Parathyroid adenoma (tissue), 2 donors: ENCODE measurements at regions not wholly inside any gene's neighbourhood (a gene's known extent, or its start where the extent isn't known, plus 50 kb on each side); places are given as distances from the start of the nearest gene placed in this dataset.

Experiments used
- H2AFZ ChIP-seq: fragments of 300-600 bp; sonication (generic); one replicate; pipeline ENCODE4 v1.7.0; 2017; ENCODE audit warnings: antibody characterized with exemption, mild to moderate bottlenecking
- H3K27ac ChIP-seq: fragments of 300-600 bp; sonication (generic); one replicate; pipeline ENCODE4 v1.7.0; 2017
- H3K27me3 ChIP-seq: fragments of 300-600 bp; sonication (generic); one replicate; pipeline ENCODE4 v1.7.0; 2017; ENCODE audit warnings: low read length; ENCODE audit not compliant: control insufficient read depth, insufficient read depth
- H3K36me3 ChIP-seq: fragments of 300-600 bp; sonication (generic); one replicate; pipeline ENCODE4 v1.7.0; 2017; ENCODE audit warnings: low read length; ENCODE audit not compliant: control insufficient read depth, insufficient read depth
- H3K4me1 ChIP-seq: fragments of 300-600 bp; sonication (generic); one replicate; pipeline ENCODE4 v1.7.0; 2017; ENCODE audit warnings: control low read depth
- H3K4me2 ChIP-seq: fragments of 300-600 bp; sonication (generic); one replicate; pipeline ENCODE4 v1.7.0; 2017; ENCODE audit warnings: low read length
- H3K4me3 ChIP-seq: fragments of 300-600 bp; sonication (generic); one replicate; pipeline ENCODE4 v1.7.0; 2017; ENCODE audit warnings: low read depth, low read length
- H3K79me2 ChIP-seq: fragments of 300-600 bp; sonication (generic); one replicate; pipeline ENCODE4 v1.7.0; 2017; ENCODE audit warnings: control low read depth
- H3K9ac ChIP-seq: fragments of 300-600 bp; sonication (generic); one replicate; pipeline ENCODE4 v1.7.0; 2017; ENCODE audit warnings: mild to moderate bottlenecking
- H3K9me3 ChIP-seq: fragments of 300-600 bp; sonication (generic); one replicate; pipeline ENCODE4 v1.7.0; 2017; ENCODE audit warnings: low read length; ENCODE audit not compliant: control insufficient read depth
- TF ChIP-seq, protein P1 (sequence below): fragments of 300-600 bp; sonication (generic); IDR thresholded peaks from one replicate; pipeline ENCODE4 v1.7.0; 2017; ENCODE audit warnings: antibody characterized with exemption, mild to moderate bottlenecking
- donor health status: primary hyperparathyroidism.

DNA sequence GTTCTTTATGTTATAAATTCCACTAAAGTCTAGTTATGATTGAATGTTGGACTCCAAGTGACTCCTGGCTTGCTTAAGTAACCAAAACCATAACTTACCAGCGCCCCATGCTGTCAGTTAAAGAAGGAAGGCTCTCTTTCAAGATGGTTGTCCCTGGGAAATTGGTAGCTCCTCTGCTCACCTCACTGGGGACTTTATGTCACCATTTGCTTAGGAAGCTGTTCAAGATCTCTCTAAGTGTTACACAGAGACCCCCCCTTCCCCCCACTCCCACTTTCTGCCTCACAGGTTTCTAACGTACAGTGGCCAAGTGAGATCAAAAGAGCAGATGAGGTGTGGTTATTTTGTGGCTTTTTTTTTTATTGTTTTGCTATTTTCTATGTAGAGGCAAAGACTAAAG is 301.8 kb downstream of the AASDHPPT start:
- TF ChIP-seq, protein P1, sequence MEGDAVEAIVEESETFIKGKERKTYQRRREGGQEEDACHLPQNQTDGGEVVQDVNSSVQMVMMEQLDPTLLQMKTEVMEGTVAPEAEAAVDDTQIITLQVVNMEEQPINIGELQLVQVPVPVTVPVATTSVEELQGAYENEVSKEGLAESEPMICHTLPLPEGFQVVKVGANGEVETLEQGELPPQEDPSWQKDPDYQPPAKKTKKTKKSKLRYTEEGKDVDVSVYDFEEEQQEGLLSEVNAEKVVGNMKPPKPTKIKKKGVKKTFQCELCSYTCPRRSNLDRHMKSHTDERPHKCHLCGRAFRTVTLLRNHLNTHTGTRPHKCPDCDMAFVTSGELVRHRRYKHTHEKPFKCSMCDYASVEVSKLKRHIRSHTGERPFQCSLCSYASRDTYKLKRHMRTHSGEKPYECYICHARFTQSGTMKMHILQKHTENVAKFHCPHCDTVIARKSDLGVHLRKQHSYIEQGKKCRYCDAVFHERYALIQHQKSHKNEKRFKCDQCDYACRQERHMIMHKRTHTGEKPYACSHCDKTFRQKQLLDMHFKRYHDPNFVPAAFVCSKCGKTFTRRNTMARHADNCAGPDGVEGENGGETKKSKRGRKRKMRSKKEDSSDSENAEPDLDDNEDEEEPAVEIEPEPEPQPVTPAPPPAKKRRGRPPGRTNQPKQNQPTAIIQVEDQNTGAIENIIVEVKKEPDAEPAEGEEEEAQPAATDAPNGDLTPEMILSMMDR: no peak
- Histone ChIP-seq H2AFZ (no peak overlapping the region), H3K9ac (no peak overlapping the region), H3K9me3 (no peaks in the 10 kb centered on the region), H3K27ac (no peak overlapping the region), H3K27me3 (no peaks in the 10 kb centered on the region), H3K4me3 (no peak overlapping the region), H3K4me1 (no peaks in the 10 kb centered on the region), H3K36me3 (no peaks in the 10 kb centered on the region), H3K4me2 (no peak overlapping the region), H3K79me2 (no peaks in the 10 kb centered on the region)

DNA sequence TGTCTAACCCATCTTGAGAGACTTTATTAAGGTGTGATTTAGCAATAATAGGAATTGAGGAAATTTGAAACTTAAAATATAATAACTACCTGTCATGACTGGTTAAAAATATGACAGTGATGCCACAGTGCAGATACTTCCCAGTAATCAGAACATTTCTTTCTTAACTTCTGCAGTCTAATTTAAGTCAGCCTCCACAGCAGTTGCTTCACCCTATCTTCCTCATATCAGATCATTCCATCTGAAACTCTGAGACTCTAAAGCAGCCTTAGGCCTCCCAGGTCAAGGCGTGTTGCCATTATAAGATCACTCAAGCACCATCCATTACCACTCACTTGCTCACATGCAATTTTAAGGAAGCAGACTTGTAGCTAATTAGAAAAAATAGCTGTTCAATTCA is 302.2 kb downstream of the AASDHPPT start:
- Histone ChIP-seq H3K79me2 (no peaks in the 10 kb centered on the region), H2AFZ (no peak overlapping the region), H3K27me3 (no peaks in the 10 kb centered on the region), H3K4me3 (no peak overlapping the region), H3K9me3 (no peaks in the 10 kb centered on the region), H3K4me1 (no peaks in the 10 kb centered on the region), H3K9ac (no peak overlapping the region), H3K27ac (no peak overlapping the region), H3K4me2 (no peak overlapping the region), H3K36me3 (no peaks in the 10 kb centered on the region)
- TF ChIP-seq, protein P1: no peak

DNA sequence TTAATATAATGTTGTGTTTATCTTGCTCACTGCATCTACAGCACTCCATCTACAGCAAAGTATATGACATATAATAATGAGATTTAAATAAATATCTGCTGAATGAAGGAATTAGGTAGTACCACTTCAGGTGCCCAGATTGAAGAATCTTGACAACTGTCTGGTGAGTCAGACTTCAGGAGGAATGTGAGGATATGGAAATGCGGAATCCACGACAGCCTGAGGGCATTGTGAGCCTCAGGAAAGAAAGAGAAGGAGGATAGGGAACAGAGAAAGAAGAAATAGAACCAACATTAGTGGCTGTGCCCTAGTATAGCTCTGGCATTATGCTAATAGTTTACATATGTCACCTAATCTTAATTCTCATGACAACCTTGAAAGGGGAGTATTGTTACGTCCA is 304.4 kb downstream of the AASDHPPT start:
- no peaks in the 10 kb centered on the region for H3K4me1 ChIP-seq
- H3K36me3 ChIP-seq: no peaks in the 10 kb centered on the region
- no peak overlapping the region for H3K4me2 ChIP-seq
- H3K27ac ChIP-seq: no peak overlapping the region
- H3K9me3 ChIP-seq: no peaks in the 10 kb centered on the region
- H3K4me3 ChIP-seq: no peak overlapping the region
- TF ChIP-seq, protein P1: no peak
- H3K79me2 ChIP-seq: no peaks in the 10 kb centered on the region
- no peak overlapping the region for H3K9ac ChIP-seq
- H2AFZ ChIP-seq: no peak overlapping the region
- H3K27me3 ChIP-seq: no peaks in the 10 kb centered on the region

DNA sequence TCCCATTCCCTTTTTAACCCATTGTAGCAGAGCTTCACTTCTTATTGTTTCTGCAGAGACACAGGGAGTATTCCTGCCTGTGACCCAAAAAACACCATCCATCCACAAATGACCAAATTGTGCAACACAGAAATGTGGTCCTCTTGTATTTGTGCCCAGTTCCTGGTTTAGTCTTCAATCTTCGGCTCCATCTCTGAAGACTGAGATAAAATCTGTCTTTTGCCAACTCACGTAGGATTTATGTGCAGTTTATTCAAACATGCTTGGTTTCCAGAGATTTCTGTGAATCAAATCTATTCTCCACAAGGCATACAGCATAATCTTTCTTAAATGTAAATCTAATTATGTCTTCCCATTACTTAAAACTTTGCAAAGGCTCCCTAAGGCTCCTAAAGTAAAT is 307.0 kb downstream of the AASDHPPT start:
- H3K27me3 ChIP-seq: no peaks in the 10 kb centered on the region
- no peaks in the 10 kb centered on the region for H3K9me3 ChIP-seq
- H3K4me2 ChIP-seq: no peak overlapping the region
- no peak overlapping the region for H2AFZ ChIP-seq
- no peaks in the 10 kb centered on the region for H3K4me1 ChIP-seq
- no peak overlapping the region for H3K27ac ChIP-seq
- H3K79me2 ChIP-seq: no peaks in the 10 kb centered on the region
- no peak overlapping the region for H3K9ac ChIP-seq
- TF ChIP-seq, protein P1: no peak
- H3K36me3 ChIP-seq: no peaks in the 10 kb centered on the region
- H3K4me3 ChIP-seq: no peak overlapping the region

DNA sequence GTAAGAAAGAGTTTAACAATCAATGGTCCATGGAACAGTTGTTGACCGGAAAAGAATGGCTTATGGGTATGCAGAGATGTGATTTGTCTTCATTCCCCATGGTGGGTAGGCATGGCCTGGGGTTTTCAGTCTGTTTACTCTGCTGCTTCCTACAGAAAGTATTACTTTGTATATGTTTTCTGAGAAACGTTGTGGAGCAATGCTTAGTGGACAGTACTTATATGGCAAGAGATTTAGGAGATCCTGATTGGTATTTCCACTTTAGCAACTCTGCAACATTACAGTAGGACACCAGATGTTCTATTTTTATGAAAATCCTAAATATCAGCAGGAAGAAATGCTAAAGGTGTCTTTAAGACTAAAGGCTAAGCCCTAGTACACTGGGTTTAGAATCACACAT is 309.1 kb downstream of the AASDHPPT start:
- no peak overlapping the region for H2AFZ ChIP-seq
- H3K4me3 ChIP-seq: no peak overlapping the region
- no peak overlapping the region for H3K4me2 ChIP-seq
- no peaks in the 10 kb centered on the region for H3K79me2 ChIP-seq
- H3K27ac ChIP-seq: no peak overlapping the region
- no peaks in the 10 kb centered on the region for H3K4me1 ChIP-seq
- H3K9ac ChIP-seq: no peak overlapping the region
- no peaks in the 10 kb centered on the region for H3K27me3 ChIP-seq
- no peaks in the 10 kb centered on the region for H3K9me3 ChIP-seq
- TF ChIP-seq, protein P1: no peak
- H3K36me3 ChIP-seq: no peaks in the 10 kb centered on the region
